ENCODE measurements at regions not wholly inside any gene's neighbourhood (a gene's known extent, or its start where the extent isn't known, plus 50 kb on each side); places are given as distances from the start of the nearest gene placed in this dataset.

DNA sequence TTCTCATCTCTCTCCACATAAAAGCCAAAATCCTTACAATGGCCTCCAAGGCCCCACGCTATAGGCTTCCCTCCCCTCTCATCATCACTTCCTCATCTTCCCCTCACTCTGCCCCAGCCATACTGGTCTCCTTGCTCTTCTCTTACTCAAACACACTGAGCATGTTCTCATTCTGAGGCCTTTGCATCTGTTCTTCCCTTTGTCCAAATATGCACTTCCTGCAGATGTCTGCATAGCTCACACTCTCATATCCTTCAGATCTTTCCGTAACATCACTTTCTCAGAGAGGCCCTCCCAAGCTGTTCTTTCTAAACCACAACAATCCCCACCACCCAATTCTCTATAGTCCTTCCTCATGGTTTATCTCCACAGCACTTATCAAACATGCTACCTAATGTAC is 284.1 kb downstream of the HHIPL2 start:
- Mint-ChIP-seq H3K4me1 (peaks cover 0 to 4% (median 1%) of the 10 kb centered on the region in 4 donors), H3K36me3 (no peaks in the 10 kb centered on the region), H3K4me3 (no peak overlapping the region), H3K27ac (no peak overlapping the region), H3K9me3 (no peaks in the 10 kb centered on the region), H3K27me3 (peaks cover 1% of the 10 kb centered on the region in 2 donors)
- ChIA-PET CTCF (ENCODE audit: partially characterized antibody) (no interaction called here), POLR2A (ENCODE audit: partially characterized antibody) (no interaction called here)
- Histone ChIP-seq H3K4me1 (ENCODE audit: insufficient read depth, low read length) (no peaks in the 10 kb centered on the region), H3K36me3 (ENCODE audit: insufficient read depth, low read length) (no peaks in the 10 kb centered on the region), H3K9me3 (ENCODE audit: control insufficient read depth in 1 of 2, low read length in 2 of 2) (no peaks in the 10 kb centered on the region), H3K27me3 (ENCODE audit: insufficient read depth, low read length) (no peaks in the 10 kb centered on the region), H3K4me3 (ENCODE audit: low read length in 2 of 2) (no peak overlapping the region), H3K27ac (ENCODE audit: low read depth, low read length) (no peak overlapping the region)
- DNase-seq = peak in 4 of 5 donors; percentile 1 to 22 (median 6)
- intact Hi-C loops (cut with micrococcal nuclease) = no loop called here

DNA sequence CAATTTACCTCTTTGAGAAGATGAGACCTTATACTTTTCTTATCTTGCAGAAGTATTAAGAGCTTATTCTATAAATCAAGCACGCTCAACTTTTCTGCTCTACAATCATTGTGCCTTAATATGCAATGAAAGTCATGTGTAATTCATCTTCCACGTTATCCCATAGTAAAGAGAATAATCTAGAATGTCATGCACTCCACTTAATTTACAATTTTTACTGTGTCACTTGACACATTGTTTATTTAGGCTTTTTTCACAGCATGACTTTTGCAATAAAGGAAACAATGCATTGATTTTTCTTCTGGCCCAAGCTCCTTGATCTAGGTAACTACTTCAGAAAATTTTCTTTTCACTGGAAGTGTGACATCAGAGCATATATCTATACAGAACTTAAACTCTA is 290.9 kb downstream of the HHIPL2 start:
- Mint-ChIP-seq H3K4me3 (no peak overlapping the region), H3K27me3 (peaks cover 1 to 2% of the 10 kb centered on the region in 2 donors), H3K4me1 (peaks cover 0 to 5% (median under 1%) of the 10 kb centered on the region in 4 donors), H3K27ac (no peak overlapping the region), H3K36me3 (no peaks in the 10 kb centered on the region), H3K9me3 (peaks cover 0 to 3% (median 2%) of the 10 kb centered on the region in 8 donors)
- H3K4me1 ChIP-seq (ENCODE audit: insufficient read depth, low read length) = no peaks in the 10 kb centered on the region
- ChIA-PET POLR2A (ENCODE audit: partially characterized antibody) (no interaction called here), CTCF (ENCODE audit: partially characterized antibody) (no interaction called here)
- no peak for DNase-seq
- intact Hi-C loops (cut with micrococcal nuclease) = no loop called here
- no peak overlapping the region for H3K27ac ChIP-seq (ENCODE audit: low read depth, low read length)
- H3K4me3 ChIP-seq (ENCODE audit: low read length in 2 of 2) = no peak overlapping the region
- H3K27me3 ChIP-seq (ENCODE audit: insufficient read depth, low read length) = no peaks in the 10 kb centered on the region
- H3K9me3 ChIP-seq (ENCODE audit: control insufficient read depth in 1 of 2, low read length in 2 of 2) = no peaks in the 10 kb centered on the region
- H3K36me3 ChIP-seq (ENCODE audit: insufficient read depth, low read length) = no peaks in the 10 kb centered on the region

DNA sequence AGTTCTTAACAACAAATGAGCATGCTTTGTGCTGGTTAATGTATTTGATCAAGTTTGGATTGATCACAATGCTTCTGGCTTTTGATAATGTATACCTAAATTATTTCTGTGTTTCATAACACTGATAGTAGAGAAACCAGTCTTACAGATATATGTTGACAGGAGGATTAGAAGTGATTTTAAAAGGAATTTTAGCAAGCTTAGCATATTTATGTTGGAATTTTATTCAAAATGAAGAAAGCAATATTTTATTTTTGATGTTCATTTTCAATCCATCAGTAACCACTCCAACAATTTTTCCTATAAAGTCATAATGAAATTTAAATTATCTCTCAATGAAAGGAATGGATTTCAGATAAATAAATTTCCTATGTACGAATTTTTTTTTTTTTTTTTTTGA is 291.8 kb downstream of the HHIPL2 start:
- intact Hi-C loops (cut with micrococcal nuclease) = no loop called here
- H3K4me1 ChIP-seq (ENCODE audit: insufficient read depth, low read length) = no peaks in the 10 kb centered on the region
- CTCF ChIA-PET (ENCODE audit: partially characterized antibody) = interaction anchor here (0.7 kb wide), 1 partner anchor 95 kb away, joined by 5 read pairs; no protein-coding TSS in a partner anchor
- no peak for DNase-seq
- no peaks in the 10 kb centered on the region for H3K9me3 ChIP-seq (ENCODE audit: control insufficient read depth in 1 of 2, low read length in 2 of 2)
- Mint-ChIP-seq H3K4me3 (no peak overlapping the region), H3K27ac (no peak overlapping the region), H3K36me3 (no peaks in the 10 kb centered on the region), H3K9me3 (peaks cover 0 to 6% (median 2%) of the 10 kb centered on the region in 8 donors), H3K4me1 (peaks cover 0 to 6% (median 2%) of the 10 kb centered on the region in 4 donors), H3K27me3 (peaks cover 1 to 2% of the 10 kb centered on the region in 2 donors)
- H3K36me3 ChIP-seq (ENCODE audit: insufficient read depth, low read length) = no peaks in the 10 kb centered on the region
- H3K27ac ChIP-seq (ENCODE audit: low read depth, low read length) = no peak overlapping the region
- no peaks in the 10 kb centered on the region for H3K27me3 ChIP-seq (ENCODE audit: insufficient read depth, low read length)
- POLR2A ChIA-PET (ENCODE audit: partially characterized antibody) = no interaction called here
- H3K4me3 ChIP-seq (ENCODE audit: low read length in 2 of 2) = no peak overlapping the region

DNA sequence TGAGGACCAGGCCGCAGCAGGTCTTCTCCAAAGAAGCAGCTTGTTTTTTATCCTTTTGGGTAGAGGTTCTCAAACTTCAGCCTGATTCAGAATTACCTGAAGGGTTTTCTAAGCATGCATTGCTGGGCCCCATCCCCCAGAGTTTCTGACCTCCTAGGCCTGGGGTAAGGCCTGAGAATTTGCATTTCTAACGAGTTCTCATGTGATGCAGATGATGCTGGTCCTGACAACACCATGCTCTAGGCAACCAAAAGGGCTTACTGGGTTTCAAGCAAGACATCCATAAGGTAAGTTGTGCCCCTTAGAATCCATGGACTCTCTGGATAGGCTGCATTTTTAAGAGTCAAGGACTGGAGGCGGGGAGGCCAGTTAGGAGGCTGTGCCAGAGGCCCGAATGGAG is 295.1 kb downstream of the HHIPL2 start:
- no peak overlapping the region for H3K27ac ChIP-seq (ENCODE audit: low read depth, low read length)
- CTCF ChIA-PET (ENCODE audit: partially characterized antibody) = interaction anchor here (1.0 to 1.5 kb wide), 2 partner anchors 202 to 1442 kb away, joined by 3 to 5 read pairs; no protein-coding TSS in a partner anchor
- Mint-ChIP-seq H3K9me3 (peaks cover 0 to 6% (median 2%) of the 10 kb centered on the region in 8 donors), H3K4me1 (peaks cover 3 to 12% (median 6%) of the 10 kb centered on the region in 4 donors), H3K27ac (no peak overlapping the region), H3K36me3 (no peaks in the 10 kb centered on the region), H3K27me3 (peaks cover 0 to 1% of the 10 kb centered on the region in 2 donors), H3K4me3 (no peak overlapping the region)
- no peaks in the 10 kb centered on the region for H3K36me3 ChIP-seq (ENCODE audit: insufficient read depth, low read length)
- POLR2A ChIA-PET (ENCODE audit: partially characterized antibody) = no interaction called here
- no peaks in the 10 kb centered on the region for H3K9me3 ChIP-seq (ENCODE audit: control insufficient read depth in 1 of 2, low read length in 2 of 2)
- H3K27me3 ChIP-seq (ENCODE audit: insufficient read depth, low read length) = no peaks in the 10 kb centered on the region
- no peak for DNase-seq
- intact Hi-C loops (cut with micrococcal nuclease) = no loop called here
- H3K4me3 ChIP-seq (ENCODE audit: low read length in 2 of 2) = no peak overlapping the region
- H3K4me1 ChIP-seq (ENCODE audit: insufficient read depth, low read length) = no peaks in the 10 kb centered on the region

DNA sequence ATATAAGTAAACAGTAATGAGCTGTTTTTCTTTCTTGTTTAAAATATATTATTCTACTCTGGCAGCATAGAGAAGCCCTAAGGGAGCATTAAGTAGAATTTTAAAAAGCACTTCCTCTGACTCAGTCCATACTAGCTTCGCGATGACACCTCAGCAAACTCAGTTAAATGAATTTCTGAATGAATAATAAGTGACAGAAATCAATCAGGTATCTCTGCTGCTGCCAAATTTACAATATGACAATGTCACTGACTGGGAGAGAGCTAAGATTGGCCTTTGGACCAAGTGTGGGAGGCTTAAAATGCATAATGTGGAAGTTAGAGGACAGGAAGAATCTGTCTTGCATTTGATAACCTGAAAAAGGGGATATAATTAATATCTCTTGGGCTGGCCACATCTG is 296.1 kb downstream of the HHIPL2 start:
- Histone ChIP-seq H3K9me3 (ENCODE audit: control insufficient read depth in 1 of 2, low read length in 2 of 2) (no peaks in the 10 kb centered on the region), H3K4me3 (ENCODE audit: low read length in 2 of 2) (no peak overlapping the region), H3K27ac (ENCODE audit: low read depth, low read length) (no peak overlapping the region), H3K4me1 (ENCODE audit: insufficient read depth, low read length) (no peaks in the 10 kb centered on the region), H3K36me3 (ENCODE audit: insufficient read depth, low read length) (no peaks in the 10 kb centered on the region), H3K27me3 (ENCODE audit: insufficient read depth, low read length) (no peaks in the 10 kb centered on the region)
- no peaks in the 10 kb centered on the region for H3K36me3 Mint-ChIP-seq
- peaks cover 6 to 14% (median 12%) of the 10 kb centered on the region in 4 donors for H3K4me1 Mint-ChIP-seq
- ChIA-PET POLR2A (ENCODE audit: partially characterized antibody) (no interaction called here), CTCF (ENCODE audit: partially characterized antibody) (interaction anchor here (0.6 to 1.5 kb wide), 3 partner anchors 203 to 1441 kb away, joined by 3 to 5 read pairs (median 4); no protein-coding TSS in a partner anchor)
- peaks cover 0 to 6% (median 2%) of the 10 kb centered on the region in 8 donors for H3K9me3 Mint-ChIP-seq
- no peak for DNase-seq
- peaks cover 0 to 1% of the 10 kb centered on the region in 2 donors for H3K27me3 Mint-ChIP-seq
- intact Hi-C loops (cut with micrococcal nuclease) = no loop called here
- no peak overlapping the region for H3K4me3 Mint-ChIP-seq
- H3K27ac Mint-ChIP-seq = no peak overlapping the region

DNA sequence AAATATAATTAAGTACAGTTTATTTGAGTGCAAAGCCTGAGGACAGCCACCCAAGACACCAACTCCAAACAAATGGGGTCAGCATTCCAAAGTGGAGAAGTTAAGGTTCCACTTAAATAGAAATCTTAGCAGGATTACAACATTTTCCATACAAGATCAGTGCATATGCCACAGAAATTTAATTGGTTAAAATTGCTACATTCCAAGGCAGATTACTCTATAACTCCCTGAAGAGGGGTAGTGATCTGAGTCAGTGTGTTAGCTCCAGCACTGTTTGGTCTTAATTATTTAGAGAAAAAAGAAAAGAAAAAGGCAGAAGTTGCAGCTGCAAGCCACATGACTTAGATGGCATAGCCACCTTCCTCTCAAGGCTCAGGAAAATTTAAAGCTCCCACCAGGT is 297.5 kb downstream of the HHIPL2 start:
- no peak overlapping the region for H3K4me3 ChIP-seq (ENCODE audit: low read length in 2 of 2)
- POLR2A ChIA-PET (ENCODE audit: partially characterized antibody) = no interaction called here
- no peaks in the 10 kb centered on the region for H3K27me3 ChIP-seq (ENCODE audit: insufficient read depth, low read length)
- Mint-ChIP-seq H3K27me3 (no peaks in the 10 kb centered on the region), H3K36me3 (peaks cover 0 to 3% of the 10 kb centered on the region in 2 donors), H3K4me3 (no peak overlapping the region), H3K4me1 (peaks cover 6 to 14% (median 11%) of the 10 kb centered on the region in 4 donors), H3K27ac (no peak overlapping the region), H3K9me3 (peaks cover 0 to 6% (median 2%) of the 10 kb centered on the region in 8 donors)
- no peak for DNase-seq
- no peak overlapping the region for H3K27ac ChIP-seq (ENCODE audit: low read depth, low read length)
- no peaks in the 10 kb centered on the region for H3K9me3 ChIP-seq (ENCODE audit: control insufficient read depth in 1 of 2, low read length in 2 of 2)
- intact Hi-C loops (cut with micrococcal nuclease) = no loop called here
- CTCF ChIA-PET (ENCODE audit: partially characterized antibody) = interaction anchor here (1.4 to 1.7 kb wide), 2 partner anchors 10 to 204 kb away, joined by 3 to 5 read pairs; no protein-coding TSS in a partner anchor
- H3K36me3 ChIP-seq (ENCODE audit: insufficient read depth, low read length) = no peaks in the 10 kb centered on the region
- H3K4me1 ChIP-seq (ENCODE audit: insufficient read depth, low read length) = no peaks in the 10 kb centered on the region

DNA sequence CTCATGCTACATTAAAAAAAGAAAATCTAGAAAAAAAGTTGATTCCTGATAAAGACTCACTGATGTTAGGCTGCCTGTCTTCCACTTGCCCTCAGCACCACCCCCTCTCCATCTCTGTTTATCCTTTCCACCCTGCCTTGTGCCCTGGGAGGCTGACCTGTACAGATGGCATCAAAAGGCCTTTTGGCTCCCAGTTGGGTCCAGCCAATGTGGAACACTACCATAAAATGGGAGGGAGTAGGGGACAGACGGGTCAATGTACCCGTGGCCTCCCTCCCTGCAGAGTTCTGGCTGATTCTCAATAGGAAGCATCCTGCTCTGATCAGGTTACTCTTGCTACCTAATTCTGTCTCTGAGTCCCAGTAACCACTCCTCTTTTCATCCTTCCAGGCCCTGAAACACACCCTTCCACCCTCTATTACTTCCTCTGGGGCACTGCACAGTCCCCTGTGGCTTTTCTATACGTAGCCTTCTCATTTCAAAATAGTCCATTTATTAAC is 300.0 kb downstream of the HHIPL2 start:
- Mint-ChIP-seq H3K27me3 (no peaks in the 10 kb centered on the region), H3K9me3 (peaks cover 0 to 6% (median 0%) of the 10 kb centered on the region in 8 donors), H3K4me1 (peaks cover 6 to 14% (median 11%) of the 10 kb centered on the region in 4 donors), H3K4me3 (no peak overlapping the region), H3K36me3 (peaks cover 0 to 3% of the 10 kb centered on the region in 2 donors), H3K27ac (peak overlapping the region in 2 of 7 donors; percentile 13 to 47)
- DNase-seq = no peak
- ChIA-PET CTCF (ENCODE audit: partially characterized antibody) (no interaction called here), POLR2A (ENCODE audit: partially characterized antibody) (no interaction called here)
- Histone ChIP-seq H3K36me3 (ENCODE audit: insufficient read depth, low read length) (no peaks in the 10 kb centered on the region), H3K9me3 (ENCODE audit: control insufficient read depth in 1 of 2, low read length in 2 of 2) (no peaks in the 10 kb centered on the region), H3K27me3 (ENCODE audit: insufficient read depth, low read length) (no peaks in the 10 kb centered on the region), H3K4me3 (ENCODE audit: low read length in 2 of 2) (no peak overlapping the region), H3K4me1 (ENCODE audit: insufficient read depth, low read length) (no peaks in the 10 kb centered on the region), H3K27ac (ENCODE audit: low read depth, low read length) (no peak overlapping the region)
- intact Hi-C loops (cut with micrococcal nuclease) = no loop called here
